Kidney tubule cell (primary cell): ENCODE measurements at regions not wholly inside any gene's neighbourhood (a gene's known extent, or its start where the extent isn't known, plus 50 kb on each side); places are given as distances from the start of the nearest gene placed in this dataset.

Source experiments
- DNase-seq: peaks from one replicate; pipeline ENCODE4 v3.0.0-alpha.2; 2018; ENCODE audit warnings: low spot score

DNA sequence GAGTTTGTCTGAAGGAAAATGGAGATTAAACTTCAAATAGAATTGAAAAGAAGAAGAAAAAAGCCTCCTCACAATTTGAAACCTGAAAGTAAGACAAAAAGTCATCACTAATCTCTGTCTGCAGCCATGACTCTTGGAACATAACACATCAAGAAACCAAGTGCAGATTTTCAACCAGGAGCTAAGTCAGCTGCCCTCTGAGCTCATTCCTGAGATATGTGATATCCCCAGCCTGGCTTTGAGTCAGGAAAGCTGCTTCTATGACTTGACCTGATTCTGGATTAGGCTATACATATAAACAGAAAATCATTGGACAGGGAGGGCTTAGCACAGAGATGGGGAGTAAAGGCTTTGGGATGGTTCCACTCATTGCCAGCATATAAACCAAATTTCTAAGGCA, 891.4 kb downstream of the TFAP2A start:
- DNase-seq = peak; percentile 89

DNA sequence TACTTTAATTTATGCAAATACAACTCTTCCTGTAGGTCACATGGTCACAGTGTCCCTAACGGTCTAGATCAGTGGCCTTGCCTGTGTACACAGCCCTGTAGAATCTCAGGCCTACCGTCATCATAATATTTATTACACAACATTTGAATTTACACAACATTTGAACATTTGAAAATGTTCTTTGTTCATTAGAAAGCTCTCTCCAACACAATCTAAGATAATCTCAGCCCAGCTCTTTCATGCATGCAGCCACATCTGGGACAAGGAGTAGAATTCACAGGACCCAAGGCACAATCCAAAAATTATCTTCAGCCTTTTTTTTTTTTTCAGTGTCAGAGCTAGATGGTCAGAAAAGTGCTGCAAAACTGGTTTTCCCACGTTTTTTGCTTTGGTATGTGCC, 892.8 kb downstream of the TFAP2A start:
- no peak for DNase-seq

DNA sequence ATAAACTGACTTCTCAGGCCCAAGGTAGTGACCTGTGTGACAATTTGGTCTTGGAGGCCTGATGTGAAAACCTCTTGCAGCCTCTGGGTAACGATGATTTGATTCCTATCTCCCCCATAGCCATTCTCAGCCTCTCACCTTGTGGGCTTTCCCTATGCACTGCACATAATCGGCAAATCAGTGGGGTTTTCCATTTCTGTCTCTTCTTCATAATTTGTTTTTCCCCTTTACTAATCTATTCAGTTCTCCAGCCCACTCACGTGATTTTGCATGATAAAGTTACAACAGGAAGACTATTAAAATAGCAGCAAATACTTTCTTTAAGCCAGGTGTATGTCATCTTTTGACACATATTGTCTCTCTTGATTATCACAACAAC, 893.7 kb downstream of the TFAP2A start:
- no peak for DNase-seq

DNA sequence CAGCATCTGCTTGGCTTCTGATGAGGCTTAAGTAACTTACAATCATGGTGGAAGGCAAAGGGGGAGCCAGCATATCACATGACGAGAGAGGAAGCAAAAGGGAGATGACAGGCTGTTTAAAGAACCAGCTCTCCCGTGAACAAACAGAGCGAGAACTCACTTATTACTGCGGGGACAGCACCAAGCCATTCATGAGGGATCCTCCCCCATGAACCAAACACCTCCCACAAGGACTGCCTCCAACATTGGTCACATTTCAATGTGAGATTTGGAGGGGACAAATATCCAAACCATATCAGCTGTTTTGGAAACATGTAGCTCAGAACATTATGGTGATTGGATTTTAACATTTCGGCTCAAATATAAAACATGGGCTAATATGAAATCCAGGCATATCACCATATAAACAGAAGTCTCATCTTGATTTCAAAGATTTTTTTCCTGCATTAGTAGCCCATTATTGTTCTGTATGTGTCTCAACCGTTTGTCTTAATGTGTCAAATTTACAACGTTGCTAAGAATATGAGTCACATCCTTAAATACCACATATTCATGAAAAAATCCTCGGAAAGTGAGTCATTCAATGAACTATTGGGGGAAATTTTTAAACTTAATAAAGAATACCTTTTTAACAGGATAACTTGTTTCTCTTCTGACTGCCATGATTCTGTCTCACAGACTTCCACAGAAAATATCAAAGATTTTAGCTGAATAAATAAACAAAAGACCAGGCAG, 894.3 kb downstream of the TFAP2A start:
- DNase-seq = peak; percentile 83

DNA sequence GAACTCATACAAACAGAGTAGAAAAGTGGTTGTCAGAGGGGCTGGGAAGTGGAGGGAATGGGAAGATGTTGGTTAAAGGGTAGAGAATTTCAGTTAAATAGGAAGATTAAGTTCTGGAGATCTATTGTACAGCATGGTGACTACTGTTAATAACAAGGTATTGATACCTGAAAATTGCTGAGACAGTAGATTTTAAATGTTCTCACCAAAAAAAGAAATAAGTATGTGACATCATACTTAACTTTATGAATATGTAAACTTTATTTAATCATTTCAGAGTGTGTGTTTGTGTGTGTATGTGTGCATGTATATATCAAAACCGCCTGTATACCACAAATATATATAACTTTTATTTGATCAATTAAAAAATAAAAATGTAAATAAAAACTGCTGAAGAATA, 896.4 kb downstream of the TFAP2A start:
- no peak for DNase-seq

DNA sequence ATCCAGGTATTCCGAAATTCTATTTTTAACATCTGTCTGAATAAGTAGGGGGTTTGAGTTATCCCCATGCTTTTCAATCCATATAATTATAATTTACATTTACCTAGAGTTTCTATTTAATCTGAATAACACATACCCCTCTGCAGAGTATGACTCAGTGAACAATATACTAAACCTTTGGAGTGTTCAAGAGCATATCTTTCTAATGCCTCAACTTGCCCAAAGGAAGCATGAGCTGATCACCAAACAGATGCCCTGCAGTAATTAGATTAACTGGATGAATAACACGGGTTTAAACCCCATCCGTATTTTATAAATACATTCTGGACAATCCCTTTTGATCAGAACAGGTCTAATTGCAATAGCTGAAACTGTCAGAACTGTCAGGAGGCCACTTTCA, 897.1 kb downstream of the TFAP2A start:
- no peak for DNase-seq

DNA sequence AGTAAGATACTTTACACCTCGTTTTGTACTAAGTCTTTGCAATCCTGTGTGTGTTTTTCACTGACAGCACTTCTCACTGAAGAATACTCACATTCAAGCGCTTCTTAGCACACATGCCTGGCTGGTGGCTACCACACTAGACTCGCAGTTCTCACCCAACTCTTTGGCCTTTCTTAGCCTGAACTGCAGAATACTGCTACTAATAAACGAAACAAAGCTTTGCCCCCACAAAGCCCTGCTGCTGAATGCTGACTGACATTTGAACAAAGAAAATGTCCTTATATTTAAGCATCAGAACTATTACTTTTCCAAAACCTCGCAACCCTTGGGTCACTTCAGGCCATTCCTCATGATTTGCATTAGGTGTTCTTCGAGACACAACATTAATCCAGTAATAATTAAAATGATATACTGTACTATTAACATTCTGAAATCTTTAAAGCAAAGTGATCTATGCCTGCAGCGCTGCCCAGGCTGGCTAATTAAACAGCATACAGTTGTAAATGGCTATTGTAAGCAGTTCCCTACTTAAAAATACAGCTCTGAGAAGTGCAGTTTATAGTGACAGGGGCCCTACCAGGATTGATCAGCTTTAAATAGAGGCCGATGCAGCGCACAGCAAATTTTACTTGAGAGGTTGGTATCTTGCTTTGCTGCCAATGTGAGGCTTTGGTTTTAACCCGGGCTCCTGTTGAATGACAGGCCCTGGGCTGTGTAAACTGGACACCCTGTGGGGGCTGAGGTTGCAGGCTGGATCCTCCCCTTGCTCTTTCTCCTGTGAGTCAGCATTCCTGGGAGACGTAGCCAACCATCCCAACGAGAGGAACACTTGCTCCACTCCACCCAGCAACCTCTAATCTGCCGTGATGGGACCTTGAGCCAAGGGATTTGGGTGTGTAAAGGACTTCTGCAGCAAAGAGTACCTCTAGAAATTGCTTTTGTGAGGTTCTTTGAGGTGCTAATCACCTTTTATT, 899.0 kb downstream of the TFAP2A start:
- peak; percentile 90 for DNase-seq

DNA sequence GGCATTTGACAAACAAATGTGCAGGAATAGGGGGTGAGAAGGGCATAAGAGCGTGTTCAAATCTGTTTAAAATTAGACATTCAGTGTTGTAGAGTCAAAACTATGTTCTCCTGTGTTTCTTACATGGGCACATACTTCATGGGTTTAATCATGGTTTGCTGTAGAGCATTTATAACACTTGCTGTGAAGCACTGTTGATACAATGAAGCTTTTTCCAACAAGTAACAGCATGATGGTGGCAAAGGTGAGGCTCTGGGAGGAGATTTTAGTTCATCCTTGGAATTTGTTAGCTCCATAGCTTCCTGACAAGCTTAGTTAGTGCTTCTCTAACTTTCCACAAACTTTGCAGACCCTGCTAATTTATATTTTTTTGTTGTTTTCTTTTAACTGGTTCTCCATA, 900.7 kb downstream of the TFAP2A start:
- no peak for DNase-seq

DNA sequence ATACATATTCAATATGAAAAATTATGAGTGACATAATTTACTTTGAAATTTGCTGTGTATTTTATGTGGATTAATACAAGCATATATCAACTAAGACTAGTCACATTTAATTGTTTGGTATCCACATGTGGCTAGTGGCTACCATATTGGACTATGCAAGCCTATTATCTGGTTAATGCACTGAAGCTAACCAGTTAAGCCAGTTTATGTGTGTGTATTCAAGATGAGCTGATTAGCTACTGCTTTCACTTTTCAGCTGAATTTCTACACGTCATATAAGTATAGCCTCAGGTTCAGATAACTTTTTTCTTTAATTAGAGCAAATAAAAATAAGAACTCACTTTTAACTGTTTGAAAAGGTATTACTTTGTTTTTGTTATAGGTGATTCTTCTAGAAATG, 903.7 kb downstream of the TFAP2A start:
- DNase-seq = no peak

DNA sequence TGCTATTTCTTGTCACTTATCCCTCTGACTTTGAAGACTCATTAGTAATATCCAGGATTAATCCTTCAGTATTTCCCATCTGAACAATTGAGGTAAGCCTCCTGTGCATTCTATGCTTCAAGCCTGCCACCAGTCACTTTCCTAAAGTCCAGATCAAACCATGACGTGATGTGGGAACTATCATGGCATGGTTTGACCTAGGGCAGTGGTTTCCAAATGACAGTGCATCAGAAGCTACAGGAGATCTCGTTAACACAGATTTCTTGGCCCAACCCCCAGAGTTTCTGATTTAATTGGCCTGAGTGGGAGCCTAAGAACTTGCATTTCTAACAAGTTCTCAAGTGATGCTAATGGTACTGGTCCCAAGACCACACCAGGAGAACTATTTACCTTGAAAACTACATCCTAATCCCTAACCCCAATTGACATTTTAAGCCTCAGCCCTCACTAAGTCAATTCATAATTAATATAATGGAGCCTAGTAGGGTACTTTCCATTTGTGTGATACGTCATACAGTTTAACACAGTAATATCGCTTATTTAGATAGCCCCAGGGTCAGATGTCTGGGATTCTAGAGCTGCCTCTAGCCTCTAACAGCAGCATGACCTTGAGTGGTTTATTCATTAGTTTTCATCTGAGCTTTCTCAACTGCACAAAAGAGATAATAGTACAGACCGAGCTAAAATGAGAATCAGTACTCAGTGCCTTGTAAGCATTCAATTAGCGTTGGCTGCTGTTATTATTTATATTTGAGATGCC, 907.6 kb downstream of the TFAP2A start:
- DNase-seq = no peak

DNA sequence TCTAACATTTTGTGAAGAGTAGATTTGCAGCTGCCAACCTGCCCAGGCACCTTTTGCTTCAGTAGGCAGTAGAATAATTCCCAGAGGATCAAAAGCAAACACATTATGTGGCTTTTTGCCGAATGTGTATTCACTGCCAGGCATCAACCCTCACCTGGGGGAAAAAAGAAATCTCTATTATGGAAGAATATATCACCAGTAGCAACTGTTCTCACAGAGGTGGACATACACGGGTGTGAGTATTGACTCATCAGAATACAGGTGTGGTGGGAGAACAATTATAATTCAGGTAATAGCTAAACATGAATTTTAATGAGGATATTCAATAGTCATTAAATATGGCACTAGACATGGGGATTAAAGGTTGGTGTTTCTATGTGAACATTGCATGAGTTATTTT, 910.7 kb downstream of the TFAP2A start:
- no peak for DNase-seq

DNA sequence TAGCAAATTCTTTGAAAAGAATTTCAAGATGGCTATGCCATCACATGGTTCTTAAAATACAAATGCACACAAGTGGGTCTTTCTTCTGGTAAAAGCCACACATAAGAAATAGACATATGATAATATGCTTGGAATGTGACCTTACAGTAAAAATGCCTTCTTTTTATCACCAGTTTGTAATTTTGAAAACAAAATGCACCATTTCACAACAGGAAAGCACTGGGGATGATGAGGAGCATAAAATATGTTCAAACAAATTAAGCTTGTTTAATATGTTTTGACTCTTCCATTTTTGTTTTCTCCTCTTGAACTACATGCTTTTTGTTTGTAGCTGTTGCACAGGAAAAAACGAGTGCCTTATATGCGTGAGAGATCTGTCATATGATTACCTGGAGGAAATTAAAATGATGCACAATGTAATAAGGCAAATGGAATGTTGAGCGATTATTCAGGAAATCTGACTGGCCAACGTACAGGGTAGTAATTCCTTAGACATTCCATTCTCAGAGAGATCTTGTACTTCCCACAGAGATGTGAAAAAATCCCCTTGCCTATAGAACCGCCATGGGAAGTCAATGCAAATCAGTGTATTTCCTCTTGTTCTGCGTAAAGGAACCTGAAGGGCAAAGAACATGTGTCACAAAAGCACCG, 911.6 kb downstream of the TFAP2A start:
- DNase-seq = peak; percentile 72

DNA sequence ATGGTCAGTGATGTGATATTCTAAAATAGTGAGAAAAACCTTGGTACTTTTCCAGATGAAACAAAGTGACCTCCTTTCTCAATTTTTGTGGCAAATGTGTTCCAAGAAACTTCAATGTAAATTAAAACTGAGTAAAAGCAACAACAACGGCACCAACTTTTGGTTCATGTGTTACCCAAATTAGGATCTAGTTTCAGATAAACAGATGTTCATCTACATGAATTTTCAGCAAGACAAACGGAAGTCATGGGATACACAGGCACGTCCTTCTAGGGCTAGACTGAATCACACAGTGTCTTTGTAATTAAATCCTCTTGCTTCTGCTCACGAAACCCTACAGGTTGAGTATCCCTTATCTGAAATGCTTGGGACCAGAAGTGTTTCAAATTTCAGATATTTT, 915.2 kb downstream of the TFAP2A start:
- DNase-seq = no peak

DNA sequence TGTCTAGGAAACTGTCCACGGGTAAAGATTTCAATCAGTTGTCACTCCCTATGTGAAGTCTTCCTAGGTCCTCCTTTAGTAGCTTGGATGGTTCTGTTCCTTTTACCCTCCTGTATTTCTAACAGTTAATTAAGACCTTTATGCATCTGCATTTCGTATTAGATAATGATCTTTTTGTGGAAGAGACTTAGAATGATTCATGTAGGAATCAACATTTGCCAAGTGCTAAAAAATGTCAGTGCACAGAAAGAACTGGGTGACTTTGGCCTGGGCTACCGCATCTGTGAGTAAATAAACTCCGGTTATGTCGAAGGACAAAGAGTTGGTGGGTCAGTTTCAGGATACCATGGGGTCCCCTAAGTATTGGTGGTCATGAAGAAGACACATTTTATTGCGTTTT, 918.0 kb downstream of the TFAP2A start:
- DNase-seq = no peak

DNA sequence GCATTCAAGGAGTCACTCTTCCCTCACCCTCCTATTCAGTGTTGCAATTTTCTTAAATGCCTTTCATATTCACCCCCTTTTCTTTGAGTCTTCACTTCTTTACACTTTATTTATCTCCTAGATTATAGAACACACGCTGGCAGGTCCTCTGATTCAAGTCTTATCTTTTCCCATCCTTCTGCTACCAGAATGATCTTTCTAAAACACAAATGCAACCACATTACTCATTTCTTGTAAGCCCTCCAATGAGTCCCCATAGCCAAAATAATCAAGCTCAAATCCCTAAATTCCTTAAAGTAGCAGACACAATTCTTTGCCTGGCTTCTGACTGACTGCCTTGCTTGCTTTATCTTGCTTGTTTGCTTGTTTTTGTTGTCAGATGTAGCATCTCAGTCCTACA, 920.0 kb downstream of the TFAP2A start:
- no peak for DNase-seq

DNA sequence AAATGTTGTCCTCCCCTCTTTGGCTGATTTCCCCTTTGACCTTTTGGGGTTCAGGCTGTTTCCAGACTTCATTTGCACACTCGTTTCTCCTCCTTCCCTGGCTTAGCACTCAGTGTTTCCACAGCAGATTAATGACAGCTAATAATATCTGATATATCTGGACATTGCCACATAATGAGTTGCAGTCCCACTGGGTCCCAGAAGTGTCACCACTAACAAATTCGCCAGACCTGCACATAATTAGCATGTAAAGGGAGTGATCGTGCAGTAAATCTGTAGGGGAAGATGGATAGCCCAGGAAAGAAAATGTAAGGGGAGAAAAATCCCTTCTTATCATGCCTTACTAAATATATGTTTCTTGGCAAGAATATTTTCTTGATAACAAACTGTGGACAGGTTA, 922.1 kb downstream of the TFAP2A start:
- no peak for DNase-seq

DNA sequence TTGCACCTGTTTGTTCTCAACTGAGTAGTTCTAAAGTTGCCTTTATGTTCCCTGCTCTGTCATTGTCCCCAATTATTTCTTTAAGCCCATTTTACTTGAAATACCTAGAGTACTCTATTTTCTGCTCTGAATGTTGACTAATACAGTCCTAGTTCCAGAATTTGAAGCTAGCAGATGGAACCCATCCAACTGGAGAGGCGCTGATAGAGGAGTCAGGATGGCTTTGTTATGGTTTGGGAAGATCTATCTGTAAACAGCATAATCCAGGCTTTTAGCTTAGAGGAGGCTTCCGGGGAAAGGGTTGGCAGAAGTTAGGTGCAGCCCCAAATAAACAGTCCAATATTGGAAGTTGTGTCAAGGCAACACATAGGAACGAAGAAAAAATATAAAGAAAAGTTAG, 927.7 kb downstream of the TFAP2A start:
- no peak for DNase-seq

DNA sequence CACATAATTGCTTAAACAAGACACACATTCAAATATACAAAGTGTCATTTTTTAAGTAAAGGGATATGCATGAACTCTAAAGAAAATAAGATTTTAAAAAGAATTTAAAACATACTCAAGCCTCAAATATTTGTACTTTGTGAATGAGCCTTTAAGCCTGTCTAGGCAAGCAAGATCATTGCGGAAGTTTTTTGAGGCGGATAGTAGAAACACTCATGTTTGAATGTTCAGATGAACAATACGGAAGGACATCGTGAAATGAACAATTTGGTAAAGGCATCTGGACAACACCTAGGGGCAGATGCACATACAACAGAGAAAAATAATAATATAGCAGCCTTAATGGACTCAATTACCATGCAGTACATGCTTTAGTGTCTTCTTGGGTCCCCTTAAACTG, 928.9 kb downstream of the TFAP2A start:
- DNase-seq = no peak

DNA sequence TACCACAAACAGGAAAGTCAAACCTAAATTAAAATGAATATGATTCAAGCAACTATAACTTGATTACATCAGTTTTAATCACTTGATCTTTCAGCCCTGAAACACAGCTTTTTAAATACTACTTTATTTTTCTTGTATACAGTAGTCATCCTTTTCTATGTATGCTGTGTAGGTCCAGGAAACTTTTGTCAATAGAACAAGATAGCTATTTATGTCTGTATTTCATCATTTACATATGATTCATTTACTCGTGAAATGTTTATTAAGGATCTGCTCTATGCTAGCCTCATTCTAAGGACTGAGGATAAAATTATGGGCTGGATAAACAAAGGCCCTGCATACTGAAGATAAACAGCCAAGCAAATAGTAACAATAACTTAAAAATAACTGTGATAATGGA, 930.2 kb downstream of the TFAP2A start:
- DNase-seq = no peak

DNA sequence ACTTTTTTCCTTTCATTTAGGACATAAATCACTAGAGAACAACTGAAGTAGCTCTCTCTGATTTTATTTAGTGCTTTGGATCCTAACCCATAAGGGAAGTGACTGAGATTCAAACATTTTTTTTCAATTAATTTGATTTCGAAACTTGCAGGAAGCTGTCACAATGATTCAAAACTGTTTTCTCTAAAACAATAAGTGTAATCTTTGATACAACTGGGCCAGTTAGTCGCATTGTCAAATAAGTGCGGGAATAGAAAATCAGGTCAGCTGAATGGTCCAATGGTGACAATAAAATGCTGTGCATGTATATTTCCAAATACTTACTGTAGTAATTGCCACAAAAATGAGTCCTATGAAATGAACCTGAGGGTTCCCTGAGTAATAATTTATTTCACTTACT, 930.8 kb downstream of the TFAP2A start:
- DNase-seq = no peak

DNA sequence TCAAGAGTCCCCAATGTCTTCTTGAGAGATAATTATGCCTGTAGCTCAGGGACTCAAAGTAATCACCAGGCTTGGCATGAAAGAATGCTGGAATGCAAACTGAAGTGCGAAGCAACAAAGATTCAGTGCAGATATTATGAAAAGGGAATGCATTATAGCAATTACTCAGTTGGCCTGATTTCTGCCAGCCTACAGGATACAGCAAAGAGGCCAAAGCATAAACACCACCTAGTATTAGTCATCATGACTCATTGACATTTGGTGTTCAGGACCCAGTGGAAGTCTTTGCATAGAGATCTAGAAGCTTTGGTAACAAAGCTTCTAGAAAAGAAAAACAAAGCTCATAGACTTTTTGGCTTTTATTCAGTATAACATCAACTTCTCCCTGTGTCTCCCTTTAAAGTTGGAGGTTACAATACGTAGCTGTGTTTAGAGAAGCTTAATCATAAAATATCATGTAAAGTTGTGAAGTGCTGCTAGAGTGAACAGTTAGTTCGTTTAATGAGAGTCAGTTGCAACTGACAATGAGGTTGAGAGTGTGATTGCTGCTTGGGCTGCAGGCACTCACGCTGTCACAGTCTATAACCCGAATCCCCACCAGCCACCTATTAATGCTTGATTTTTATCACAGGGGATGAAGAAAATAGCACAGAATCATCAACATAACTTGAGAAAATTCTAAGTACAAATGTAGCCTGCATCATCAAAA, 932.7 kb downstream of the TFAP2A start:
- DNase-seq = peak; percentile 92
